Calu3 (cell line): ENCODE measurements at regions not wholly inside any gene's neighbourhood (a gene's known extent, or its start where the extent isn't known, plus 50 kb on each side); places are given as distances from the start of the nearest gene placed in this dataset.

Experiments used
- BruUV-seq: library from RNA; stranded (reverse); fragments of 400-500 nt; replicated peaks from 2 replicates; lab custom pipeline; 2021; lab: Mats Ljungman, UMichigan
- CTCF ChIA-PET: fragments of 300-600 bp; sonication (Branson Sonifier 250); formaldehyde crosslinking; loops from one replicate; lab custom pipeline; 2022; ENCODE audit warnings: antibody characterized with exemption; lab: Charles Lee
- DNase-seq: peaks from one replicate; pipeline ENCODE4 v3.0.0; 2022
- H3K27ac Mint-ChIP-seq: one replicate; pipeline ENCODE4 v1.8.0; 2022; ENCODE audit warnings: mixed read lengths; ENCODE audit not compliant: unreplicated experiment
- H3K27me3 Mint-ChIP-seq: one replicate; pipeline ENCODE4 v1.8.0; 2022; ENCODE audit warnings: mixed read lengths; ENCODE audit not compliant: unreplicated experiment
- H3K36me3 Mint-ChIP-seq: one replicate; pipeline ENCODE4 v1.8.0; 2022; ENCODE audit warnings: mild to moderate bottlenecking, moderate library complexity, mixed read lengths; ENCODE audit not compliant: insufficient read depth, unreplicated experiment
- H3K4me1 Mint-ChIP-seq: one replicate; pipeline ENCODE4 v1.8.0; 2022; ENCODE audit warnings: mild to moderate bottlenecking, low read depth, mixed read lengths; ENCODE audit not compliant: unreplicated experiment
- H3K4me3 Mint-ChIP-seq: one replicate; pipeline ENCODE4 v1.8.0; 2022; ENCODE audit warnings: mild to moderate bottlenecking, low read depth, moderate library complexity, mixed read lengths; ENCODE audit not compliant: unreplicated experiment
- H3K9me3 Mint-ChIP-seq: one replicate; pipeline ENCODE4 v1.8.0; 2022; ENCODE audit warnings: low read depth, mixed read lengths; ENCODE audit not compliant: unreplicated experiment
- CTCF ChIP-seq: fragments of 200-600 bp; IDR thresholded peaks from one replicate; pipeline ENCODE4 v1.8.0; 2022; ENCODE audit warnings: antibody characterized with exemption; ENCODE audit not compliant: unreplicated experiment
- intact Hi-C: fragments of 100-400 bp; cut with micrococcal nuclease; formaldehyde crosslinking; loops from one replicate; pipeline ENCODE4 v1.10.0; 2022; ENCODE audit not compliant: unreplicated experiment

GRCh38 chr1:189696297-189696696, 781.4 kb downstream of the BRINP3 start:
- Mint-ChIP-seq H3K4me1 (peaks cover 7% of the 10 kb centered on the region), H3K27ac (no peak overlapping the region), H3K36me3 (no peaks in the 10 kb centered on the region), H3K9me3 (peaks cover 2% of the 10 kb centered on the region), H3K27me3 (no peaks in the 10 kb centered on the region), H3K4me3 (no peak overlapping the region)
- DNase-seq: no peak
- CTCF ChIA-PET: no interaction called here
- no TSS peak for BruUV-seq
- TF ChIP-seq CTCF: no peak
- intact Hi-C loops: no loop called here

GRCh38 chr1:189697113-189697512, 780.6 kb downstream of the BRINP3 start:
- TF ChIP-seq CTCF: no peak
- H3K4me1 Mint-ChIP-seq: peaks cover 7% of the 10 kb centered on the region
- BruUV-seq: no TSS peak
- H3K27me3 Mint-ChIP-seq: no peaks in the 10 kb centered on the region
- peaks cover 2% of the 10 kb centered on the region for H3K9me3 Mint-ChIP-seq
- intact Hi-C loops: no loop called here
- CTCF ChIA-PET: no interaction called here
- DNase-seq: no peak
- no peaks in the 10 kb centered on the region for H3K36me3 Mint-ChIP-seq
- no peak overlapping the region for H3K27ac Mint-ChIP-seq
- no peak overlapping the region for H3K4me3 Mint-ChIP-seq

- Mint-ChIP-seq H3K9me3 (no peaks in the 10 kb centered on the region), H3K4me1 (no peaks in the 10 kb centered on the region), H3K27me3 (no peaks in the 10 kb centered on the region), H3K4me3 (no peak overlapping the region), H3K36me3 (no peaks in the 10 kb centered on the region), H3K27ac (no peak overlapping the region)
- no peak for TF ChIP-seq CTCF
- CTCF ChIA-PET: no interaction called here
- BruUV-seq: no TSS peak
- intact Hi-C loops: no loop called here
- DNase-seq: no peak
Measured at GRCh38 chr1:189701606-189702005, 776.1 kb downstream of the BRINP3 start.

GRCh38 chr1:189706594-189706993, 771.1 kb downstream of the BRINP3 start:
- BruUV-seq: no TSS peak
- Mint-ChIP-seq H3K4me3 (no peak overlapping the region), H3K4me1 (no peaks in the 10 kb centered on the region), H3K36me3 (no peaks in the 10 kb centered on the region), H3K27ac (no peak overlapping the region), H3K27me3 (no peaks in the 10 kb centered on the region), H3K9me3 (no peaks in the 10 kb centered on the region)
- no peak for DNase-seq
- intact Hi-C loops: no loop called here
- TF ChIP-seq CTCF: no peak
- CTCF ChIA-PET: no interaction called here
